ENCODE measurements at regions not wholly inside any gene's neighbourhood (a gene's known extent, or its start where the extent isn't known, plus 50 kb on each side); places are given as distances from the start of the nearest gene placed in this dataset.

DNA sequence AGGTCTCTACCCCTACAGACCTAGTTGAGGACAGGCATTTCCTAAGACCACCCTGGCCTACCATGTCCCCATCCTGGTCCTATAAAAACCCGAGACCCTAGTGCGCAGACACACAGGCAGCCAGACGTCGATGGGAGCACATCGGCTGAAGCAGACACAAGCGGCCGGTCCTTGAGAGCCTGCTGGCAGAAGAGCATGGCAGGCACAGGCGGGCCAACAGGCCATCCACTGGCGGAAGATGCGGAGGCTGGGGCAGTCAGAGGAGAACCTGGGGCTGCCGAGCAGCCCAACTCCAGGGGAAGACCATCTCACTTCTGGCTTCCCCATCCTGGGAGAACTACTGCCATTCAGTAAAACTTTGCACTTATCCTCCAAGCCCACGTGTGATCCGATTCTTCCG lies 396.8 kb downstream of the AEBP2 start:
- DNase-seq, result no peak

DNA sequence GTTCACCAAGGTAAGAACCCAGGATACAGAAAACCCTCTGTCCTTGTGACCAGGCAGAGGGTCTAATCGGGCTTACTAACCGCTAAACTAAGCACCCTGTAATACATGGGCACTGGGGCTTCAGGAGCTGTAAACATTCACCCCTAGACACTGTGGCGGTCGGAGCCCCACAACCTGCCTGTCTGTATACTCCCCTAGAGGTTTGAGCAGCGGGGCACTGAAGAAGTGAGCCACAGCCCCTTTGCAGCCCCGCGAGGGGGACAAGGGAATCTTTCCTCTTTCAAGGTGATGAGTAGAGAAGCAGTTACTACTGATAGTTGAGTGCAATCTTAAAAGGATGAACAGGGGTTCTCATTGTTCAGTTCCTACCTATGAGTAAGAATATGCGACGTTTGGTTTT lies 397.2 kb downstream of the AEBP2 start:
- DNase-seq, result no peak

DNA sequence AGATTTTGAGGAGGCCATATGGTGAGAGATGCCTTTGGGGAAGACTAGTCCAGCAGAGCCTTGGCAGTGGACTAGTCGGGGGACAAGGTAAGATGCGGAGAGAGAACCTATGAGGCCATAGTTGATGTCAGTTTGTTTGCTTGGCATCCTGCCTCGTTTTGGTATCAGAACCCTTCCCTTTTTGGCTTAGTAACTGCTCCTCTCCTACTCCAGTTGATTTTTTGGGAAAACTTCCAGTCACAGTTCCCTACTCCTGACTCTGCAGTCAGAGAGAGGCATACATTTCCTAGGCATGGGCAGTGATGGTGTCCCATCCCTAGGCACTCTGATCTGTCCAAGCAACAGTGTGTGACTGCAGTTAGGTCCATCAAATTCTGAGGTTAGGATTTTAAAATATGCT lies 398.3 kb downstream of the AEBP2 start:
- DNase-seq, result no peak

DNA sequence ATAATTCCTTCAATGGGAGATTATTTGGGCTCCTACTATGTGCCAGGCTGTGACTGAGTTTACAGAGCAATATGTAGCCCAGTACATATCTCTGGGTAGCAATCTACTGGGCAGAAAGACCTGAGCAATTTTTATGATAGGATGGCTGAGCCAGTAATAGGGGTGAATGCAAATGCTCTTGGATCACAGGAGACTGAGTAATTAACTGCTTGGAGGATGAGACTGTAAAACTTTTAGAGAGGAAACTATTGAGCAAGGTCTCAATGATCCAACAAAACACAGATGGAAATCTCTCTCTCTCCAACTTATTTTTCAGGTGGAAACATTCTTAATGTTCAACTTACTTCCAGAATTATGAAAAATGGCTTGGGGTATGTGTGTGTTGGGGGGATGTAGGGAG lies 402.2 kb downstream of the AEBP2 start:
- DNase-seq, result no peak

DNA sequence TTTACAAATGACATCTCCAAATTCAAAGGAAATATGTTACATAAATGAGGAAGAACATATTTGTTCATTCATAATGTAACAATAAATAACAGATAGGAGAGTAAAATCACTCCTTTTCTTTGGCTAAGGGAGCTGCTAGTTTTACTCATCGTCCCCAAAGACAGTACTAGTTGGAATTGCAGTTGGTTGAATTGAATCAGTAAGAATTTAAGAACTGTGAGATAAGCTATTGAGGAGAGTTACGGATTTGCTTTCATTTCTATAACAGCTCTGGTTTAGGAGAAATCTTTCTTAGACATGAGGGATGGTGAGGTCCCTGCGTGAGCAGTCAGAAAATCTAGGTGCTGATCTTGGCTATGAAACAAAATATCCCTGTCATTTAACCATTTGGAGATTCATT lies 402.8 kb downstream of the AEBP2 start:
- DNase-seq, result no peak

DNA sequence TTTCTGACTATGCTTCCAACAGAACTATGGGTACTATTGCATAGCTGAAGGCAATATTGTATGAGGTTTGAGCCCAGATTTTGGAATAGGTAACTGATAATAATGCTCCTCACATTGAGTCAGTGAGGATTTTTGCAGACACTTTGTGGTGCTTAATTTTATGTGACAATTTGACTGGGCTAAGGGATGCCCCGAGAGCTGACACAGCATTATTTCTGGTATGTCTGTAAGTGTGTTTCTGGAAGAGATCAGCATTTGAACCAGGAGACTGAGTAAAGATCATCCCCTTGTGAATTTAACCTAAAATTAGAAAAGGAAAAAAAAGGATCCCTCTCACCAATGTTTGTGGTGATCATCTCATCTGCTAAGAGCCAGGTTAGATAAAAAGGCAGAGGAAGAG lies 404.9 kb downstream of the AEBP2 start:
- no peak for DNase-seq

DNA sequence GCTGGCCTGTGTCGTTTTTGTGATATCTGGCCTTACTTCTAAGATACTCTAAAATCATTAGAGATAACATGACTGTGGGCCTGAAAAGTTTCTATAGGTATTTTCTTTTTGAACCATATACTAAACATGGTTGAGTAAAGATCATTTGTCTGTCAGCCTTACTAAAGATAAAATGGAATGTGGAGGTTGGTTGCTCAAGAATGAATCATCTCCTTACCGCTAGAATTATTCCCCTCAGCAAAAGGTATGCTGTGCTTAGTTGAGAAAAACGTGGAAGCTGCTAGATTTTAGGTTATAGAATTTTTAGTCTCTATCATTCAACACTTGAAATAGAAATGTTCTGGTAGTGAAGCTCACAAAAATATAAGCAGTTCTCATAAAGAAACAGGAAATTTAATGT lies 407.3 kb downstream of the AEBP2 start:
- no peak for DNase-seq

DNA sequence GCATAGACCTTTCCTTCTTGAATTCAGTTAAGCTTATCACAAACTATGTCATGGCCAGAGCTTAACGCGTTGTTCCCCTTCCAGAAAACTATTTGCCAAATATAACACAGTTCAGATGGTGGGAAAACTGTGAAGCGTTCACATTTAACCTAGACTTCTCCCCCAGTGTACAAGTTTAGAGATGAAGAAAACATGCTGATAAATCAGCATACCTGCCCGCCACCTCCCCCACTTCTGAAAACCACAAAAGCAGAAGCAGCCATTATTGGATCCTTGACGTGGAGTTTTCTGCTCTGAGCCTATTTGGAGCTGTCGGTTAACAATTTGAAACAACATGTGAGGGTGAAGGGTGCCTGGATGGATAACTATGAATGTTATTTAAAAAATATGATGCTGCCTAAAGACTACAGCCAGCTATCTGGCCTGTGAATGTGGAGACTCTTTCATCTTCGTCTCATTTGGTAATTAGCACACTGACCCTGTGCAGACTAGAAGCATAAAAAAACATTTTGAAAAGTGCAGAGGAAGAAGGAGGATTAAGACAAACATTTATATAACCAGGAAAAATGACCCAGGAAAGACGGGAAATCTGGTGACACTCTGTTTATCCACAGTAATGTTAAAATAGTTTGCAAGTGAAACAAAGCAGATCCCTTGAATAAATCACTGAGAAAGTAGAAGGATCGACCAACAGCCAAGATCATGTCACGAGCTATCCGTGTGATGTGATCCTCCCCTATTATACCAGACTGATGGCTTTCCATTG lies 408.2 kb downstream of the AEBP2 start:
- DNase-seq, result no peak

DNA sequence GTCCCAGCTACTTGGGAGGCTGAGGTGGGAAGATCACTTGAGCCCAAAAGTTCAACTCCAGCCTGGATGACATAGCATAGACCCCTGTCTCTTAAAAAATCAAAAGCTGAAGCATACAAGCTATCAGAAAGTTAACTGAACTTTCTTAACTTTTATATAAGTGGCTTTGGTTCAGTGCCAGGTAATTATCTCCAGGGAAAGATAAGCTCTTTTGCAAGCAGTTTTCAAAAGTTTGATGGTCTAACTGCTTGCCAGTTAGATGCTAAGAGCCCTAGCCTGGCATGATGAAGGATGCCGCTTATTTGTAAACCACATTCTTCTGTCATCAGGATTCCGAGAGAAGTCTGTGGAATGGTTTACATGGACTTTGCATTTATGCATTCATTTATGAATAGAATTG lies 409.1 kb downstream of the AEBP2 start:
- no peak for DNase-seq

DNA sequence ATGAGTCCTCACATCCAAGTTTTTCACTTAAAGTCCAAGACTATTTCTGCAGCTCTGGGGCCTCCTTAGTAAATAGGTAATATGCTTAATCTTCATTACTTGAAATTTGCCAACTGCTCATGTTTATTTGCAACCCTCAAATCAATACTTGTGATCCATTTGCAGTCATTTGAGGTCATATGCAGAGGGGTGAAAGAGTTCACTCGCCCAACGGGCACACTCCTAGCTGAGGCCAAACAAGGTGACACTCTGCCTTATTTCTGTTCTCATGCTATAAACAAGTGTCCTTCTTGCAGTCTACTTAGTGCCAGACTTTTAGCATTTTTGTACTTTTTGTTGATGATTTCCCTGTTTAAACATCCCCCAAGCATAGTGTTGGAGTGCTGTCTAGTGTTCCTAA lies 409.9 kb downstream of the AEBP2 start:
- no peak for DNase-seq

DNA sequence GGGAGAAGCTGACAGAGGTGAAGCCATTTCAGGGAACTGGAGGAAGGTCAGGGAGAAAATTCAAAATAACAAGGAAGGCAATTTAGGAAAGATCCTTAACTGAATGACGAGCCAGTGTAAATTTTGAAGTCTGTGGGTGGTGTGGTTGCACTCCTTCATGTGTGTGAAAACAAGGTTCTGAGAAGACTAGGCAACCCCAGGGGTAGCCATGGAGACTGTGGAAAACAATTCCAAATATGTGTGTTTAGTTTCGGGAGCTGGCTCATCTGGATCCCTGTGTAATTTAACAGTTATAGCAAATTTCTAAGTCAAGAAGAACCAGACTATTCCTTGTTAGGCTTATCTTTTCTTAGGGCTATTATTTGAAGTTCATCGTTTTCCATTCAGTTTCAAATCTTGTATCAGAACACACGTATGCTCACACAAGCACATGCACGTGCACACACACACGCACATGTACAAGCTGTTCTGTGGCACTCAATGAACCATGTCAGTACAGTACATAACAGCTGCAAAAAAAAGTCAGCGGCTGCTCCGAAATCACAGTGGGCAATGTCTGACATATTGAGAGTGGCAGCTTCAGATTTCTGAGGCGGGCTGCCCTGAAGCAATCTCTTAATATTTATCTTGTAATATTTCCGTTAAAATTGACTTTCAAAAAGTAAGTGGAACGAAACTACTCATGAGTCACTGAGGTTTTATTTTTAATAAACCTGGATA lies 411.2 kb downstream of the AEBP2 start:
- no peak for DNase-seq

DNA sequence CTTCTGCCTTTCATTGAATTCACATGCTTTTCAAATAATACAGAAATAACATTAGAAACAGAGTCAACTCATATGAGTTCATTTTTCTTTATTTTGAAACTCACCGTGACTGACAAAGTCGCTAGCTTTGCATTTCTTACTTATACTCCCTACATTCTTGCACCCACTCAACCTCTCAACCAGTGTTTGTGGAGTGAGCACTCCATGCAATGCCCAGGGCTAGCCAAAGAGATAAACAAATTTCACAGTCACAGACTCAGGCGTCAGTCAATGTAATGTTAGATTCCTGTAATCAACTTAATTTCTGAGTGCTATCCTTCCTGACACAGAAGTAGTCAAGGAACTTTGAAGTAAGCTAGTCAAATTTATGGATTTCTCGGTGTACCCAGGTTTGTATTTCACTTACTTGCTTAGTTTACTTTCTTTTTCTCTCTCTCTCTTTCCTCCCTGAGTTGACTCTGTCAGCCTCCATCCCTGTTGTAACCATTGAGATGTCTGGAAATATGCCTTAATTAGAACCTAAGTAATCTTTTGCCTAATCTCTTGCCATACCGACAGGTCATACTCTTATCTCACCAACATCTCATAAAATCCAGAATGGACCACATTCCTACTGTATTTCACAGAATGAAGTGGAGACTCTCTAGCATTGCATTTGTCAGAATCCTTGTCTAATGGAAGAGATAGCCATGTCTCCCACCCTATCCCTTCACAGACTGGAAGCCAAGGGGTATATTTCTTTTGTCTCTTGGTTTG lies 413.0 kb downstream of the AEBP2 start:
- no peak for DNase-seq

DNA sequence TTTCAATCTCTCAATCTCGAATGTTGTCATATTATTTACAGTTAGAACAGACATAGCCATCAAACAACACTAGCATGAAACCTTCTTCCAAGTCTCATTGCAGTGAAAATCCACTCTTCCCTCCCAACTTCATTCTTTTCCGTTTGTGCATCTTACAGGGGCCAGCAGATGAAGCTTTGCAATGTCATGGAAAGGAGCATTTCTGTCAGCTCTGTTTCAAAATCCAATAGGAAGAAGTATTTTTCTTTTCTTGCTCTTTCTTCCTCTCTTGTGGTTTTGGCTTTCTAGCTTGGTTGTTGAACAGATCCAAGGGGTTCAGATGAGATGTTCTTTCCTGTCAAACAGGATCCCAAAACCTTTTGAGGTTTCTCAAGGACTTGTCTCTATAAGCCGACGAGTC lies 416.6 kb downstream of the AEBP2 start:
- no peak for DNase-seq

DNA sequence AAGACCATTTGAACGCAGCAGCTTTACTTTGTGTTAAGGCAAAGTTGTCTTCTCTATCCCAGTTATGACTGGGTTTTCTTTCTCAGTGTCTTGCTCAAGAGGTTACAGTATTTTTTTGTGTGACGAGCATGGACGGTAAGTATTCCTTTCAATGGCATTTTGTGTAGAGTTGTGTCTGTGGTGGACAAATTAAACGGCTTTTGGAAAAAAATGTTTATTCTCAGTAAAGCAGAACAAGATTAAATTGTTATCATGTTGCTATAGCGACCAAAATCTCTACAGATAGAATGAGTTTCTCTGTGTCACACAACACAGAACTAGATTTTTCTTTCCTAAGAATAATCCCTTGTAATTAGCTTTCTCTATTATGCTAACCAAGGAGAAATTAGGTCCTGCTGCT lies 417.1 kb downstream of the AEBP2 start:
- no peak for DNase-seq

DNA sequence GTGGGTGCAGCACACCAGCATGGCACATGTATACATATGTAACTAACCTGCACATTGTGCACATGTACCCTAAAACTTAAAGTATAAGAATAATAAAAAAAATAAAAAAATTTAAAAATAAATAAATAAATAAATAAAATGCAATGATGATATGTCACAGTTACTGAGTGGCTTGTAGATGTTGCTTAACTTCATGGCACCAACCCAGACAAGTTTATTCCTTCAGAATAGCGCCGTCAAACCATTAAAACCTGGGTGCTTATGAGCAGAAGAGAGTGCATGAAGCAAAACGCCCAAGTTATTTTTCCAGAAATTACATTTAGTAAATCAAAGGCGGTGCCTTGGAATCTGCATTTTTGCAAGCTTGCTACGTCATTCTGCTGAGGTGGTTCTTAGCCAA lies 417.9 kb downstream of the AEBP2 start:
- DNase-seq, result no peak

DNA sequence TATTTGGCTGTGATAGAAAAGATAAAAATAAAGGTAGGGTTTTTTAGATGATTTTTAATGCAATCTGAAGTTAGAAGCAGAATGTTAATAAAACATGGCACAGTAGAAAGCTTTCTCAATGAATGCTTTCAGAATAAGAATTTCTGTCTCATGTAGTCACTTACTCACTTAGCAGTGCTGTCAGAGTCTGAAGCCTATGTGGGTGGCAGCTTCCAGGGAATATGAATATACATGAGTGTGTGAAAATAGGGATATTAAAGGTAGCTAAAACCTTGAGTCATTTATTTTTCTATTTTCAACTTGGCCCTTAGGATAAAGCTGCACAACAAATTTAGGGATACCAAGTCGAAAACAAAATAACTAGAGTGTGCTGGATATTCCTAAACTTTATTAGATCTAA lies 427.9 kb downstream of the AEBP2 start:
- DNase-seq, result no peak

DNA sequence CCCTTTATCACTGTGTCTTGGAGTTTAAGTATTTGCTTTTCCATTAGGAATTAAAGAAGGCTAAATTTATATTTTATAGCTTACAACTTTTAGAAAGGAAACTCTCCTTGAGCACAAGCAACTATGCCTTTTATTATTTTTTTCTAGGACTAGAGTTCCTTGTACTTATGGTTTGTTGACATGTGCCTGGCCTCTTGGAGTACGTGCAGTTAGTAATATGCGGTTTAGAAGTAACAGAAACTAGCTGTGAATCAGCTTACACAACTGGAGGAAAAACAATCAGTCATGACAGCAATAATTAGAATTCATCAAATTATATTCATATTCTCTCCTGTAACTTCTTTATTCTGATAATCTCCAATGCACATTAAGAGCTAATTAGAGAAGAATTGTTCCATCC lies 428.7 kb downstream of the AEBP2 start:
- DNase-seq, result no peak

DNA sequence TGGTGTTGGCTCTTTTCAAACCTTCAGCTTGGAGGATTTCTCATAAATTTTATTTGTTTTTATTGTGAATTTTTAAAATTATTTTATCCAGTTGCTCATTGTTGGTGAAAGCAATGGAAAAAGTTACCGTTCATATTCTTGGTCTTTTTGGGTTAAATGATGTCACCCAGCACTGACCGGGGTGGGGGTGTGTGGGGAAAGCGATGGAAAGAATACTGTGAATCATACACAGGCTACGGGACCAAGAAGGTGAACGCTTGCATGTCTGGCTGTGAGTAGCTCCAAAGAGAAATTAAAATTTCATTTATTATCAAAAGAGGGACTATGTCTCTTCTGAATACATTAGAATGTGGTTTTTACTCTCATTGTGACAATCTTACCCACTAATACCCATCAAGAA lies 430.1 kb downstream of the AEBP2 start:
- DNase-seq, result no peak

DNA sequence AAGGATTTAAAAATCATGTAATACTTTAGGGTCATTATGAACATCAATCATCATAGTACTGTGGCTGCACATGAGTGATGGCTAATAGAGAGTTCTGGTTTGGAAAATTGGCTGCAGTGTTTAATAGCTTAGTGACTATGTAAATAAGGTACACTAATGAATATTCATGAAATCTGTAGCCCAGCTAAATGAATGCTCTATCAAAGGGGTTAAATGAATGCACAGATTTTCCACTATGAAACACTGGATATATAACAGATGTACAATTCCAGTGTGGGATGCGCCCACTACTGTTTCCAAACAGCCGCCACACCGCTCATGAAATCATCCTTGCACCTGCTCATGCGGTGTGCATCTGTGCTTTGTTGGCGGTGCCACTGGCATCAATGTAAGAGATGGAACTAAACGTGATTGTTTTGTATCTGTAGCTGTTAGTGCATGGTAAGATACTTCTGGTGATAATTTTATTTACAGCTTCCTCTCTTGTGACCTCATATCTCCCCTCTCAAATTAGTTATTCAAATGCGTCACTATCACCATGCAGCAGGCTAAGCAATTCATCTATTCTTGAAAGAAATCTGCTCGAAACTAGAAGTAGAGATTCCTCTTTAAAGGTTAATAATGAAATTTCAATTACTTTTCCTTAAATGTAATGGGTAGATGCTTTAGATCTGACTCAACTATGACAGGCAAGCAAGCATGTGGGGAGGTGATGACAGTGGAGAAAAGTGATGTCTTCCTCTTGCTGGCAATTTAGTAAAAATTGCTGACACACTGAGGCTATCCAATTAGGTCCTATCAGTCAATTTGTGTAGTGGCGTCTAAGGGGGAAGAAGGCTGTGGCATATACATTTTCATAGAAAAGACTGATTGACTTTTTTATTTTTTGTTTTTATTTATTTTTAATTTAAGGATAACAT lies 433.6 kb downstream of the AEBP2 start:
- no peak for DNase-seq

DNA sequence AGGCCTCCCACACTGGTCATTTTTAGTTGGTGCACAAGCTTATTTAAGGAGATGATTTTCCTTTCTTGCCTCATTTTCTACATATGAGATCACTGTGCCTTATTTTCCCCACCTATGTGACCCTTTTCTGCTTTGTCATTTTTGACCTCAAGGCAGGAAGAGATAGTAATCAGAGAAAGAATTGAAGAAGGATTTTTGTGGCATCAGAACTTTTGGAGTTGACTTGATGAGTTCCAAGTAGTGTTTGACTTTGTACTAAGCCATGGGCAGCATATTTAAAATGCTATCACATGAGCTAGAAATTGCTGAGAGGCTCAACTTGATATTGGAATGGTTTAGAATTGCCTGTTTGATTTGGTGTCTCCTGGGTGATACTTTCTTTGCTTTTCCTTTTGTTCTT lies 440.8 kb downstream of the AEBP2 start:
- DNase-seq, result no peak

DNA sequence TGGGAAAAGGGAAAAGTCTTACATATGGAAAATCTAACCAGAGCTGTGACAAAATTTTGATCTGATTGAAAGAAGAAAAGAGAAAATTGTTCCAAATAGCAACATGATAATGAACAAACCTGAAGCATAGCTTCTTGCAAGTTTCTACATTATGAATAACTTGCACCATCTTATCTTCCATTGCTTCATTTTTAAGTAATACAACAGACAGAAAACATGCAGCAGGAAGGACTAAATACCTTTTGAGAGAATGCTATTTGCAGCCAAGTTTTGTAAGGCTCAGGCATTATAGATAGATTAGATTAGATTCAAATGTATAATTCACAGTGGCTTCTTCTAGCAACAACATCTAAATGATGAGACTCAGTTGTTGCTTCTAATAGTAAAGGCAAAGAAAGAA lies 441.4 kb downstream of the AEBP2 start:
- no peak for DNase-seq

DNA sequence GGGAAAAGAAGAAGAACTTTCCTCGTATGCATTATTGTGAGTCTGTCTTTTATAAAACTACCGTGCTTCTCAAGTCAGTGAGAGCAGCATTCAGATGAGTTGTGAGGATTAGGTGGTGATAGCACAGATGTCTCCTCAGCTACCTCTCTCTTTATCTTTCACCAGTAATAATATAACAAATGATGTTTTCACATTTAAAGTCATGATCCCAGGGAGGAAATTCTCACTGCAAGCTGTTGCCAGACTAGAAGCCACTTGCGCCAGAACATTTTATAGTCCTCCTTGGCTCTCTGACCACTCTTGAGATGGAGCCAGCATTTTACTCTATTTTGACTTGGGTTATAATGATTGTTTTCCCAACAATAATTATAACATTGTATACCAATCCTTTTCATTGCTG lies 443.1 kb downstream of the AEBP2 start:
- DNase-seq, result no peak

DNA sequence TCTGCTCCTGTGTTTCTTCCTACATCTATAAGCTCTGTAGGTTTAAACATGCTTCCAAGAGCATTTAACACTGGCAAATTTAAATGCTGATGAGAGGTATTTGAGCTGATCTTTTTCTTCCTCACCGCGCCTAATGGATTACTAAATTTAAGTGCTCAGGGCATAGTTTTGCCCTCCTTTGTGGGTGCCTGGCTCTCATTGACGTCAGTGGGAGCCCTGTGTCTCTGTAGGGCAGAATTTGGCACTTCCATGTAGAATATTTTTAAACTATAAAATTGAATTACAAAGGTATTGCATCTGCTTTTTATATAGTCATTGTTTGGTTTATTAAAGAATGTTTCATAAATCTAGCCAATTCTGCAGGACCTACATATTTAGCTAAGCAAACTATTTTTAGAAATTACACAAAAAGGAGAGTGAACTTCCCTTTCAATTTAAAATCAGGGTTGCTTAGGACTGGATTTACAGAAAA lies 444.8 kb downstream of the AEBP2 start:
- no peak for DNase-seq

Measured in COR-L47 (cell line).